ENCODE measurements at regions not wholly inside any gene's neighbourhood (a gene's known extent, or its start where the extent isn't known, plus 50 kb on each side); places are given as distances from the start of the nearest gene placed in this dataset.

DNA sequence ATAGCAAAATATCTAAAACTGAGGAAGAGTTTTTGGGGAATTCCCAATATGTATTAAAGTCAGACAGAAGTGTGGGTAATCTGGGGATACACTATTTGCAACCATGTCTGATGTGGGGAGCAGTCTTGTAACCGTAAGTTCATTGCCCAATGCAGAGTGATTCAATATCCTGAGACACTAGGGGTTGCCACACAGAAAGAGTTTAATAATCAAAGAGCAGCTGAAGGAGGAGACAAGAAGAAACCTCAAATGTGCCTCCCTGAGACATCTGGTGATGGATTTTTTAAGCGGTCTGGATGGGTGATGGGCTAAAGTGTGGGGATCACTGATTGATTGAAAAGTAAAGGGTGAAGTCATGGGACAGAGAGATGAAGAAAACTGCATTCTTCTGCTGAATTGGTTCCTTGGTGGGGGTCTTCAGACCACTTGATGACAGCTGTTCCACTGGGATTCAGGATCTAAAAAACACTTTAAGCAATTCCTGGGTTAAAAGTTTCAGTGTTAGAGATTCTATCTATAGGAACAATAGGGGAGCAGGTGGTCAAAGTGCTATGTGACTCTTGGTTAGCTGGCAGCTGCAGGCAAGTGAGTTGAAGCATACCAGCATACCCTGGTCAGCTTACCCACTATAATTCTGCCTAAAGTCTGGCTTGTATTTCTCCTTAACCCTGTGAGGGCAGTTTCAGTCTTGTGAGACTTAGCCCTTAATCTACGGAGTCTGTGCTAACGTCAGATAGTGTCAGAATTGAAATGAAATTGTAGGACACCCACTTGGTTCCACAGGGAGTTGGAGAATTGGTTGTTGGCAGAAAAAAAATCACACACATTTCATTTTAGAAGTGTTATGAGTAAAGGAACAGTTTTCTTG lies 425.9 kb upstream of the TGFBR2 start:
- Histone ChIP-seq H2AFZ (ENCODE audit: low read depth, low read length, severe bottlenecking) (no peak overlapping the region), H3K9me2 (replicated peaks; ENCODE audit: insufficient read depth, low read length) (no peaks in the 10 kb centered on the region), H3K9ac (ENCODE audit: low read length) (no peak overlapping the region), H3K4me2 (ENCODE audit: low read depth, low read length, poor library complexity, severe bottlenecking) (no peak overlapping the region), H3K79me2 (ENCODE audit: insufficient read depth, low read length) (no peaks in the 10 kb centered on the region), H4K20me1 (ENCODE audit: low read depth, low read length) (no peaks in the 10 kb centered on the region), H3K9me3 (ENCODE audit: insufficient read depth, low read length) (no peaks in the 10 kb centered on the region), H3K36me3 (ENCODE audit: low read length) (no peaks in the 10 kb centered on the region), H3K4me3 (ENCODE audit: insufficient read depth, low read length, poor library complexity, severe bottlenecking) (no peak overlapping the region), H3K27ac (ENCODE audit: low read depth, low read length) (no peak overlapping the region), H3K27me3 (ENCODE audit: low read length) (no peaks in the 10 kb centered on the region), H3F3A (ENCODE audit: insufficient read depth) (no peaks in the 10 kb centered on the region)
- TF ChIP-seq, protein P1, sequence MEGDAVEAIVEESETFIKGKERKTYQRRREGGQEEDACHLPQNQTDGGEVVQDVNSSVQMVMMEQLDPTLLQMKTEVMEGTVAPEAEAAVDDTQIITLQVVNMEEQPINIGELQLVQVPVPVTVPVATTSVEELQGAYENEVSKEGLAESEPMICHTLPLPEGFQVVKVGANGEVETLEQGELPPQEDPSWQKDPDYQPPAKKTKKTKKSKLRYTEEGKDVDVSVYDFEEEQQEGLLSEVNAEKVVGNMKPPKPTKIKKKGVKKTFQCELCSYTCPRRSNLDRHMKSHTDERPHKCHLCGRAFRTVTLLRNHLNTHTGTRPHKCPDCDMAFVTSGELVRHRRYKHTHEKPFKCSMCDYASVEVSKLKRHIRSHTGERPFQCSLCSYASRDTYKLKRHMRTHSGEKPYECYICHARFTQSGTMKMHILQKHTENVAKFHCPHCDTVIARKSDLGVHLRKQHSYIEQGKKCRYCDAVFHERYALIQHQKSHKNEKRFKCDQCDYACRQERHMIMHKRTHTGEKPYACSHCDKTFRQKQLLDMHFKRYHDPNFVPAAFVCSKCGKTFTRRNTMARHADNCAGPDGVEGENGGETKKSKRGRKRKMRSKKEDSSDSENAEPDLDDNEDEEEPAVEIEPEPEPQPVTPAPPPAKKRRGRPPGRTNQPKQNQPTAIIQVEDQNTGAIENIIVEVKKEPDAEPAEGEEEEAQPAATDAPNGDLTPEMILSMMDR (IDR thresholded peaks at IDR 0.05; ENCODE audit: insufficient read depth, low read length, poor library complexity, severe bottlenecking), result no peak
- TF ChIP-seq EZH2phosphoT487 (conservative IDR thresholded peaks at IDR 0.05; ENCODE audit: low read length), result no peak

DNA sequence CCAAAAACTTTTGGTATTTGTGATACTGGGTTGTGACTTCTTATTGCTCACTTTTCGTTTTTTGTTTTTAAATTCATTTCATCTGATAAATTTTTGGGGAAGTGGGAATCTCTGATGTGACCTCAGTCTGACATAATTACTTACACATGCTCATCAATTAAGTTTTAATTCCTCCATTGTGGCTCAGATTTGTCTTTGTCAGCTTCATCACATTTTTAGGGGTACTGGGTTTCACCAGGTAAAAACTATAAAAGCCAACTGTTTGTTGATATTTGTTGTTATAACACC lies 425.3 kb upstream of the TGFBR2 start:
- H4K20me1 ChIP-seq (ENCODE audit: low read depth, low read length), result no peaks in the 10 kb centered on the region
- no peak overlapping the region for H3K4me2 ChIP-seq (ENCODE audit: low read depth, low read length, poor library complexity, severe bottlenecking)
- H3F3A ChIP-seq (ENCODE audit: insufficient read depth), result no peaks in the 10 kb centered on the region
- TF ChIP-seq, protein P1 (IDR thresholded peaks at IDR 0.05; ENCODE audit: insufficient read depth, low read length, poor library complexity, severe bottlenecking), result no peak
- TF ChIP-seq EZH2phosphoT487 (conservative IDR thresholded peaks at IDR 0.05; ENCODE audit: low read length), result no peak
- H3K36me3 ChIP-seq (ENCODE audit: low read length), result no peaks in the 10 kb centered on the region
- no peak overlapping the region for H3K9ac ChIP-seq (ENCODE audit: low read length)
- no peak overlapping the region for H2AFZ ChIP-seq (ENCODE audit: low read depth, low read length, severe bottlenecking)
- no peaks in the 10 kb centered on the region for H3K79me2 ChIP-seq (ENCODE audit: insufficient read depth, low read length)
- no peak overlapping the region for H3K4me3 ChIP-seq (ENCODE audit: insufficient read depth, low read length, poor library complexity, severe bottlenecking)
- H3K9me2 ChIP-seq (replicated peaks; ENCODE audit: insufficient read depth, low read length), result no peaks in the 10 kb centered on the region
- H3K27me3 ChIP-seq (ENCODE audit: low read length), result no peaks in the 10 kb centered on the region
- H3K27ac ChIP-seq (ENCODE audit: low read depth, low read length), result no peak overlapping the region
- H3K9me3 ChIP-seq (ENCODE audit: insufficient read depth, low read length), result no peaks in the 10 kb centered on the region

DNA sequence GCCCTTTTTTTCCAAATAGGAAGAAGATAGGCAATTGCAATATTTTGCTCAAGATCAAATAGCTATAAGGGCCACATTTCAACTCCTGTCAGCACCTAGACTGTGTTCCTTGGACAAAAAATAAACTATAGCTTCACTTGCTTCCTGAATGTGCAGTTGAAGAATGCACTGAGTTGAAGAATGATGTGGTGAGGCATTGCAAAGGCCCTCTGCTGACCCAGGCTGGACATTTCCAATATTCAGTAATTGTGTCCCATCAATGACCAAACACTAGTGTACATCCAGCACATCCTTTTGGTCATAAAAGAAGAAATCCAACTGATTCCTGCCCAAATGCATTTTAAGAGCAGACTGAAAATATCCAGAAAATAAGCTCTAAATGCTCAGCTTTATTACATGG lies 424.8 kb upstream of the TGFBR2 start:
- H3K27me3 ChIP-seq (ENCODE audit: low read length), result no peaks in the 10 kb centered on the region
- H2AFZ ChIP-seq (ENCODE audit: low read depth, low read length, severe bottlenecking), result no peak overlapping the region
- H3K9ac ChIP-seq (ENCODE audit: low read length), result no peak overlapping the region
- no peaks in the 10 kb centered on the region for H3K9me3 ChIP-seq (ENCODE audit: insufficient read depth, low read length)
- H3K4me3 ChIP-seq (ENCODE audit: insufficient read depth, low read length, poor library complexity, severe bottlenecking), result no peak overlapping the region
- no peaks in the 10 kb centered on the region for H3F3A ChIP-seq (ENCODE audit: insufficient read depth)
- no peak for TF ChIP-seq EZH2phosphoT487 (conservative IDR thresholded peaks at IDR 0.05; ENCODE audit: low read length)
- TF ChIP-seq, protein P1 (IDR thresholded peaks at IDR 0.05; ENCODE audit: insufficient read depth, low read length, poor library complexity, severe bottlenecking), result no peak
- no peaks in the 10 kb centered on the region for H3K9me2 ChIP-seq (replicated peaks; ENCODE audit: insufficient read depth, low read length)
- H4K20me1 ChIP-seq (ENCODE audit: low read depth, low read length), result no peaks in the 10 kb centered on the region
- H3K79me2 ChIP-seq (ENCODE audit: insufficient read depth, low read length), result no peaks in the 10 kb centered on the region
- no peak overlapping the region for H3K4me2 ChIP-seq (ENCODE audit: low read depth, low read length, poor library complexity, severe bottlenecking)
- H3K27ac ChIP-seq (ENCODE audit: low read depth, low read length), result no peak overlapping the region
- no peaks in the 10 kb centered on the region for H3K36me3 ChIP-seq (ENCODE audit: low read length)

Data from SU-DHL-6 (cell line).